GM12878 (cell line): ENCODE measurements at regions not wholly inside any gene's neighbourhood (a gene's known extent, or its start where the extent isn't known, plus 50 kb on each side); places are given as distances from the start of the nearest gene placed in this dataset.

Source experiments
- BHLHE40 ChIP-seq, 2 experiments: fragments of 450-650 bp in 1 of 2; IDR thresholded peaks; 2 replicates each; pipeline ENCODE4 v1.6.1; 2011 to 2017; ENCODE audit warnings: low read depth in 2 of 2, borderline replicate concordance in 1 of 2, improper control_type of control experiment in 1 of 2, low read length in 1 of 2, mild to moderate bottlenecking in 1 of 2
- CHD1 ChIP-seq: IDR thresholded peaks from 2 replicates; pipeline ENCODE4 v1.6.1; 2012; ENCODE audit warnings: low read depth, low read length, improper control_type of control experiment
- ETV6 ChIP-seq, 2 experiments: fragments of 450-650 bp in 1 of 2; IDR thresholded peaks in 1 of 2; conservative IDR thresholded peaks in 1 of 2; 2 replicates each; pipeline ENCODE4 v1.6.1; 2014; ENCODE audit warnings: antibody characterized with exemption in 1 of 2, borderline replicate concordance in 1 of 2, low read depth in 1 of 2, mild to moderate bottlenecking in 1 of 2, moderate library complexity in 1 of 2
- FOXM1 ChIP-seq: IDR thresholded peaks from 2 replicates; pipeline ENCODE4 v1.6.1; 2012; ENCODE audit warnings: low read depth, mild to moderate bottlenecking, inconsistent platforms, low read length, moderate library complexity
- GABPA ChIP-seq: IDR thresholded peaks from 2 replicates; pipeline ENCODE4 v1.6.1; 2014; ENCODE audit warnings: antibody characterized with exemption, low read depth, mild to moderate bottlenecking, inconsistent platforms
- JUNB ChIP-seq: IDR thresholded peaks from 2 replicates; pipeline ENCODE4 v1.6.1; 2016; ENCODE audit warnings: antibody characterized with exemption, mild to moderate bottlenecking
- MTA2 ChIP-seq: fragments of 450-650 bp; IDR thresholded peaks from 2 replicates; pipeline ENCODE4 v1.6.1; 2016; ENCODE audit warnings: low read depth, mild to moderate bottlenecking, moderate library complexity
- MTA3 ChIP-seq: IDR thresholded peaks from 2 replicates; pipeline ENCODE4 v1.6.1; 2012; ENCODE audit warnings: low read length, inconsistent platforms, borderline replicate concordance
- MYC ChIP-seq: IDR thresholded peaks from 2 replicates; pipeline ENCODE4 v1.6.1; 2011; ENCODE audit warnings: mild to moderate bottlenecking, low read length, moderate library complexity, inconsistent platforms; ENCODE audit not compliant: insufficient read depth, insufficient replicate concordance, insufficient read length, severe bottlenecking
- NFYB ChIP-seq: IDR thresholded peaks from 2 replicates; pipeline ENCODE4 v1.6.1; 2011; ENCODE audit warnings: low read depth, mild to moderate bottlenecking, low read length, improper control_type of control experiment, moderate library complexity; ENCODE audit not compliant: insufficient read depth
- RAD21 ChIP-seq: IDR thresholded peaks from 2 replicates; pipeline ENCODE4 v1.6.1; 2011; ENCODE audit warnings: mild to moderate bottlenecking, low read depth, low read length, moderate library complexity; ENCODE audit not compliant: insufficient read depth
- RAD51 ChIP-seq: fragments of 450-650 bp; IDR thresholded peaks from 2 replicates; pipeline ENCODE4 v1.6.1; 2016; ENCODE audit warnings: moderate library complexity, mild to moderate bottlenecking, inconsistent platforms
- RBBP5 ChIP-seq: fragments of 200-600 bp; sonication (generic); conservative IDR thresholded peaks from 2 replicates; pipeline ENCODE4 v1.6.1; 2016
- RCOR1 ChIP-seq: conservative IDR thresholded peaks from 2 replicates; pipeline ENCODE4 v1.6.1; 2012; ENCODE audit warnings: low read depth, low read length, improper control_type of control experiment
- SRF ChIP-seq, 2 experiments: IDR thresholded peaks; 2 replicates each; pipeline ENCODE4 v1.6.1; 2011; ENCODE audit warnings: low read depth in 2 of 2, low read length in 2 of 2, mild to moderate bottlenecking in 1 of 2, moderate library complexity in 1 of 2
- SUPT20H ChIP-seq: IDR thresholded peaks from 2 replicates; pipeline ENCODE4 v1.6.1; 2011; ENCODE audit warnings: low read depth, mild to moderate bottlenecking, low read length, moderate library complexity, borderline replicate concordance; ENCODE audit not compliant: control insufficient read depth
- TF ChIP-seq, protein P1 (sequence below): fragments of 450-650 bp; IDR thresholded peaks from 2 replicates; pipeline ENCODE4 v1.6.1; 2017; ENCODE audit warnings: mild to moderate bottlenecking
- TF ChIP-seq, protein P2 (sequence below): fragments of 450-650 bp; formaldehyde crosslinking; IDR thresholded peaks from 2 replicates; pipeline ENCODE4 v1.4.0; 2022; ENCODE audit warnings: mild to moderate bottlenecking, moderate library complexity
- TF ChIP-seq, protein P3 (sequence below): fragments of 450-650 bp; IDR thresholded peaks from 2 replicates; pipeline ENCODE4 v1.6.1; 2014; ENCODE audit warnings: mild to moderate bottlenecking
- TF ChIP-seq, protein P4 (sequence below): fragments of 450-650 bp; conservative IDR thresholded peaks from 2 replicates; pipeline ENCODE4 v1.6.1; 2017; ENCODE audit warnings: mild to moderate bottlenecking, moderate library complexity
- TF ChIP-seq, protein P5 (sequence below): IDR thresholded peaks from 2 replicates; pipeline ENCODE4 v1.6.1; 2012; ENCODE audit warnings: low read depth, low read length, improper control_type of control experiment

DNA sequence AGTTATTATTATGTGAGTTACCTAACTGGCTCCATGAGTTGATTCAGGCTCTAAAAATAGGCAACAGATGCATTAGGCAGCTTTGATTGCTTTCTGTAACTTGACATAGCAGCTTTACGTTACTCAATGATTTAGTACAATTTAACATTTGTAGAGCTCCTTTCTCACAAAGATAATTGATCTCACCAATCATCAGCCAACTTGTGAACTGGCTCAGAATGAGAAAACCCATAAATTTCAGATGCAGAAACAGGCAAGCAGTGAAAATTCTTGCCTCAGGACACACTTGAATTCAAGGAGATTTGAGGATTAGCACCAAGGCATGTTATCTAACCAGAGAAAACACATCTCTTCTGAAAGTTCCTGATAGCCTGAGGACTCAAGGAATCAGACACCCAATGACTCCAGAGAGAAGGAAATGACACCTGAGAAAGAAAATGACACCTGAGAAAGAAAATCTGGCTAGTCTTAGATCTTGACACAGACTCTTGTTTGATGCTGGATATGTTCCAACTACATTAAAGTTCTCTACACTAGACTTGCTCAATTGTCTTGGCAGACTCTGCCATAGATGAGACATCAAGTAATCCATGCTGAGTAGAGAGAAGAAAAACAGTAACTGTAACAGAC is 315.1 kb upstream of the CBLB start (continued):
- TF ChIP-seq FOXM1 (no peak), MTA2 (peak; percentile 36; the same call in 1 of the 2 replicates), SRF (IDR thresholded peaks at IDR 0.05; ENCODE audit: low read depth in 2 of 2, low read length in 2 of 2) (no peak), SUPT20H (no peak), RAD21 (no peak), RCOR1 (no peak), GABPA (no peak), RAD51 (no peak), ETV6 (conservative IDR thresholded peaks at IDR 0.05 in 1 of 2, IDR thresholded peaks at IDR 0.05 in 1 of 2; ENCODE audit: borderline replicate concordance in 1 of 2, low read depth in 1 of 2) (no peak; a peak in 1 of 4 replicates), BHLHE40 (IDR thresholded peaks at IDR 0.05; ENCODE audit: borderline replicate concordance in 1 of 2, low read depth in 2 of 2, low read length in 1 of 2) (no peak), RBBP5 (no peak), JUNB (no peak; the same call in 1 of the 2 replicates), NFYB (no peak), MYC (no peak), MTA3 (no peak), CHD1 (no peak)
- TF ChIP-seq, protein P1, sequence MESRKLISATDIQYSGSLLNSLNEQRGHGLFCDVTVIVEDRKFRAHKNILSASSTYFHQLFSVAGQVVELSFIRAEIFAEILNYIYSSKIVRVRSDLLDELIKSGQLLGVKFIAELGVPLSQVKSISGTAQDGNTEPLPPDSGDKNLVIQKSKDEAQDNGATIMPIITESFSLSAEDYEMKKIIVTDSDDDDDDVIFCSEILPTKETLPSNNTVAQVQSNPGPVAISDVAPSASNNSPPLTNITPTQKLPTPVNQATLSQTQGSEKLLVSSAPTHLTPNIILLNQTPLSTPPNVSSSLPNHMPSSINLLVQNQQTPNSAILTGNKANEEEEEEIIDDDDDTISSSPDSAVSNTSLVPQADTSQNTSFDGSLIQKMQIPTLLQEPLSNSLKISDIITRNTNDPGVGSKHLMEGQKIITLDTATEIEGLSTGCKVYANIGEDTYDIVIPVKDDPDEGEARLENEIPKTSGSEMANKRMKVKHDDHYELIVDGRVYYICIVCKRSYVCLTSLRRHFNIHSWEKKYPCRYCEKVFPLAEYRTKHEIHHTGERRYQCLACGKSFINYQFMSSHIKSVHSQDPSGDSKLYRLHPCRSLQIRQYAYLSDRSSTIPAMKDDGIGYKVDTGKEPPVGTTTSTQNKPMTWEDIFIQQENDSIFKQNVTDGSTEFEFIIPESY: no peak
- TF ChIP-seq, protein P2, sequence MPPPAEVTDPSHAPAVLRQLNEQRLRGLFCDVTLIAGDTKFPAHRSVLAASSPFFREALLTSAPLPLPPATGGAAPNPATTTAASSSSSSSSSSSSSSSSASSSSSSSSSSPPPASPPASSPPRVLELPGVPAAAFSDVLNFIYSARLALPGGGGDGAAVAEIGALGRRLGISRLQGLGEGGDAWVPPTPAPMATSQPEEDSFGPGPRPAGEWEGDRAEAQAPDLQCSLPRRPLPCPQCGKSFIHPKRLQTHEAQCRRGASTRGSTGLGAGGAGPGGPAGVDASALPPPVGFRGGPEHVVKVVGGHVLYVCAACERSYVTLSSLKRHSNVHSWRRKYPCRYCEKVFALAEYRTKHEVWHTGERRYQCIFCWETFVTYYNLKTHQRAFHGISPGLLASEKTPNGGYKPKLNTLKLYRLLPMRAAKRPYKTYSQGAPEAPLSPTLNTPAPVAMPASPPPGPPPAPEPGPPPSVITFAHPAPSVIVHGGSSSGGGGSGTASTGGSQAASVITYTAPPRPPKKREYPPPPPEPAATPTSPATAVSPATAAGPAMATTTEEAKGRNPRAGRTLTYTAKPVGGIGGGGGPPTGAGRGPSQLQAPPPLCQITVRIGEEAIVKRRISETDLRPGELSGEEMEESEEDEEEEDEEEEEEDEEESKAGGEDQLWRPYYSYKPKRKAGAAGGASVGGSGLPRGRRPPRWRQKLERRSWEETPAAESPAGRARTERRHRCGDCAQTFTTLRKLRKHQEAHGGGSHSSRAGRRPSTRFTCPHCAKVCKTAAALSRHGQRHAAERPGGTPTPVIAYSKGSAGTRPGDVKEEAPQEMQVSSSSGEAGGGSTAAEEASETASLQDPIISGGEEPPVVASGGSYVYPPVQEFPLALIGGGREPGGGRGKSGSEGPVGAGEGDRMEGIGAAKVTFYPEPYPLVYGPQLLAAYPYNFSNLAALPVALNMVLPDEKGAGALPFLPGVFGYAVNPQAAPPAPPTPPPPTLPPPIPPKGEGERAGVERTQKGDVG (CRISPR knock-in tag): no peak
- TF ChIP-seq, protein P3, sequence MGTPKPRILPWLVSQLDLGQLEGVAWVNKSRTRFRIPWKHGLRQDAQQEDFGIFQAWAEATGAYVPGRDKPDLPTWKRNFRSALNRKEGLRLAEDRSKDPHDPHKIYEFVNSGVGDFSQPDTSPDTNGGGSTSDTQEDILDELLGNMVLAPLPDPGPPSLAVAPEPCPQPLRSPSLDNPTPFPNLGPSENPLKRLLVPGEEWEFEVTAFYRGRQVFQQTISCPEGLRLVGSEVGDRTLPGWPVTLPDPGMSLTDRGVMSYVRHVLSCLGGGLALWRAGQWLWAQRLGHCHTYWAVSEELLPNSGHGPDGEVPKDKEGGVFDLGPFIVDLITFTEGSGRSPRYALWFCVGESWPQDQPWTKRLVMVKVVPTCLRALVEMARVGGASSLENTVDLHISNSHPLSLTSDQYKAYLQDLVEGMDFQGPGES: no peak
- TF ChIP-seq, protein P4, sequence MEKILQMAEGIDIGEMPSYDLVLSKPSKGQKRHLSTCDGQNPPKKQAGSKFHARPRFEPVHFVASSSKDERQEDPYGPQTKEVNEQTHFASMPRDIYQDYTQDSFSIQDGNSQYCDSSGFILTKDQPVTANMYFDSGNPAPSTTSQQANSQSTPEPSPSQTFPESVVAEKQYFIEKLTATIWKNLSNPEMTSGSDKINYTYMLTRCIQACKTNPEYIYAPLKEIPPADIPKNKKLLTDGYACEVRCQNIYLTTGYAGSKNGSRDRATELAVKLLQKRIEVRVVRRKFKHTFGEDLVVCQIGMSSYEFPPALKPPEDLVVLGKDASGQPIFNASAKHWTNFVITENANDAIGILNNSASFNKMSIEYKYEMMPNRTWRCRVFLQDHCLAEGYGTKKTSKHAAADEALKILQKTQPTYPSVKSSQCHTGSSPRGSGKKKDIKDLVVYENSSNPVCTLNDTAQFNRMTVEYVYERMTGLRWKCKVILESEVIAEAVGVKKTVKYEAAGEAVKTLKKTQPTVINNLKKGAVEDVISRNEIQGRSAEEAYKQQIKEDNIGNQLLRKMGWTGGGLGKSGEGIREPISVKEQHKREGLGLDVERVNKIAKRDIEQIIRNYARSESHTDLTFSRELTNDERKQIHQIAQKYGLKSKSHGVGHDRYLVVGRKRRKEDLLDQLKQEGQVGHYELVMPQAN: no peak
- TF ChIP-seq, protein P5, sequence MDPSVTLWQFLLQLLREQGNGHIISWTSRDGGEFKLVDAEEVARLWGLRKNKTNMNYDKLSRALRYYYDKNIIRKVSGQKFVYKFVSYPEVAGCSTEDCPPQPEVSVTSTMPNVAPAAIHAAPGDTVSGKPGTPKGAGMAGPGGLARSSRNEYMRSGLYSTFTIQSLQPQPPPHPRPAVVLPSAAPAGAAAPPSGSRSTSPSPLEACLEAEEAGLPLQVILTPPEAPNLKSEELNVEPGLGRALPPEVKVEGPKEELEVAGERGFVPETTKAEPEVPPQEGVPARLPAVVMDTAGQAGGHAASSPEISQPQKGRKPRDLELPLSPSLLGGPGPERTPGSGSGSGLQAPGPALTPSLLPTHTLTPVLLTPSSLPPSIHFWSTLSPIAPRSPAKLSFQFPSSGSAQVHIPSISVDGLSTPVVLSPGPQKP: no peak
